WI38 (cell line): ENCODE measurements at regions not wholly inside any gene's neighbourhood (a gene's known extent, or its start where the extent isn't known, plus 50 kb on each side); places are given as distances from the start of the nearest gene placed in this dataset.

Source experiments
- H3K4me3 ChIP-seq: 2 replicates; pipeline ENCODE4 v1.5.1; 2011; ENCODE audit warnings: low read depth, mild to moderate bottlenecking, control low read depth, low read length
- TF ChIP-seq, protein P1 (sequence below): IDR thresholded peaks from 2 replicates; pipeline ENCODE4 v1.5.1; 2012; ENCODE audit warnings: low read depth, mild to moderate bottlenecking, control low read depth, low read length

DNA sequence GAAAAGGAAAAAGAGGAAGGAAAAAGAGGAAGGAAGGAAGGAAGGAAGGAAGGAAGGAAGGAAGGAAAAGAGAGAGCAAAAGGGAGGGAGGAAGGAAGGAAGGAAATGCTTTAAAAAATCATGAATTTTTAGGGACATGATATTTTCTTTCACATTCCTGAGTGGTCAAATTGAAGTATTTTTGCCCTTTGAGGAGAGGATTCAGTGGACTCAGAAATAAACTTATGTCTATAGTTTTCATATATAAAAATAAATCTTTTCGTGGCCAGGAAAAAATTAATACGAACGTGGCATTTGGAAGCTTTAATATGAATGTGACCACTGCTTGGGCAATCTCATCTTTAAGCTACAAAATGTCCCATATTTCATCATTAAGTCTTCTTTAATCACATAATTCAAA, 183.0 kb upstream of the TMCO5A start:
- H3K4me3 ChIP-seq = no peak overlapping the region
- TF ChIP-seq, protein P1, sequence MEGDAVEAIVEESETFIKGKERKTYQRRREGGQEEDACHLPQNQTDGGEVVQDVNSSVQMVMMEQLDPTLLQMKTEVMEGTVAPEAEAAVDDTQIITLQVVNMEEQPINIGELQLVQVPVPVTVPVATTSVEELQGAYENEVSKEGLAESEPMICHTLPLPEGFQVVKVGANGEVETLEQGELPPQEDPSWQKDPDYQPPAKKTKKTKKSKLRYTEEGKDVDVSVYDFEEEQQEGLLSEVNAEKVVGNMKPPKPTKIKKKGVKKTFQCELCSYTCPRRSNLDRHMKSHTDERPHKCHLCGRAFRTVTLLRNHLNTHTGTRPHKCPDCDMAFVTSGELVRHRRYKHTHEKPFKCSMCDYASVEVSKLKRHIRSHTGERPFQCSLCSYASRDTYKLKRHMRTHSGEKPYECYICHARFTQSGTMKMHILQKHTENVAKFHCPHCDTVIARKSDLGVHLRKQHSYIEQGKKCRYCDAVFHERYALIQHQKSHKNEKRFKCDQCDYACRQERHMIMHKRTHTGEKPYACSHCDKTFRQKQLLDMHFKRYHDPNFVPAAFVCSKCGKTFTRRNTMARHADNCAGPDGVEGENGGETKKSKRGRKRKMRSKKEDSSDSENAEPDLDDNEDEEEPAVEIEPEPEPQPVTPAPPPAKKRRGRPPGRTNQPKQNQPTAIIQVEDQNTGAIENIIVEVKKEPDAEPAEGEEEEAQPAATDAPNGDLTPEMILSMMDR = no peak

DNA sequence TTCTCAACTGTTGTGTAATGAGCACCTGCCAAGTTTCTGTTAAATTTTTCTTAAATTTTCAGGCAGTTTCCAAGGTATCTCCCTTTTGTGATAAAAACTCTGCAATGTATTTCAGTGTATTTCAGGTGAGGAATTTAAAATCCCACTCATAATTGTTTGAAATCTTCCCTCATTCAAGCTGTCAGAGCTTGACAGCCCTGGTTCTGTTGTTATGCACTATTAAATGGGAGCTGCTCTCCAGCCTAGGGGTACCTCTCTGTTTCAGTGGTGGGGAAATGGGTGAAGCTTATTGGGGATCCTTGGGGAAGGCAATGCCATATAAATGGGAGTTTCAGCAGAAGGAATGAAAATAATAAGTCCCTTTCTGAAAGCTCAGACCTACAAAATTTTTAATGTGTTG, 178.0 kb upstream of the TMCO5A start:
- no peak overlapping the region for H3K4me3 ChIP-seq
- TF ChIP-seq, protein P1 = no peak

DNA sequence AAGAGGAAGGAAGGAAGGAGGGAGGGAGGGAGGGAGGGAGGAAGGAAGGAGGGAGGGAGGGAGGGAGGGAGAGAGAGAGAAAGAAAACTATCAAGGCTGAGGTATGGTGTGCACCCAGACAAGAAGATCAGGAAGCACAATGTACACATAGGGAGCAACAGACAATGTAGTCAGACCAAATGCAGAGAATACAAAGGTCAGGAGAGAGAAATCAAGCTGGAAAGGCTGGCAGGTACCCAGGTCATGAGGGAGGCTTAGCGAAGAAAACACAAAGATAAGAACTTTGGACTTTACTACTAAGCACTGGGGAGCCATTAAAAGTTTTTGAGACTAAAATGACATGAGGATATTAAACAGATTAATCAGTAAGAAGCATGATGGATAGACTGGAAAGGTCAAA, 176.0 kb upstream of the TMCO5A start:
- TF ChIP-seq, protein P1 = no peak
- no peak overlapping the region for H3K4me3 ChIP-seq

DNA sequence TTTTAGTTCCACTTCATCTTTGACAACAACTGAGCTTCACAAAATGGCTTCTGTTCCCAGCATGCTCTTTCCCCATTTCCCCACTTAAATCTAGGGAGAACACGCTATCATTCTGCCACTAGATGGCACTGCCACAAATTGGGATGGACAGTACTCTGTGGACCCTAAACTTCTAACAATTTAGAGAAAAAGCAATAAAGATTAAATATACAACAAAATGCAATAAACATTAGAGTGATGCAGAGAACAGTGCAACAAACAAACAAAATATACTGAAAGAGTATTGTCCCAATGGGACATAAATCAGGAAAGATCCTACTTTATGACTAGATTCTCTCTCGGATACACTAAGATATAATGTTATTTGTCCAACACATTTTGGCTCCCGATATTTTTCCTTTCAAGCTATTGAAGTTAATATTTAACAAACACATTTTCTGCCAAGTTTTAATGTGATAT, 169.7 kb upstream of the TMCO5A start:
- TF ChIP-seq, protein P1 = peak; percentile 60
- no peak overlapping the region for H3K4me3 ChIP-seq

DNA sequence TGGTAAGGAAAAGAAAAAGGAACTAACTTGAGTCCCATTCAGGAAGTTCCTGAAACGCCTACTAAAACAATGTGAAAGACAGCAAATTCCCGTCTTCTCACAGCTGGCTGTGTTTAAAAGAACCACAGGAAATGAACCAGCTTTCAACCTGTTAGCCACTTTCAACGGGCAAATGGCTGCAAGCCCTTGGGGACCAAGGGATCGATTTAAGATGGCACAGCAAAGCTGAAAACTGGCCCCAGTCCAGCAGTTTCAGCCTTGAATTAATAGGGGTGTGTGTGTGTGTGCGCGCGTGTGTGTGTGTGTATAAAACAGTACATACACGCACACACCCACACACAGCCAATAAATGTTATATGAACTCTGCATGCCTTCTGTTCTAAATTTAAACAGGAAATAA, 168.7 kb upstream of the TMCO5A start:
- TF ChIP-seq, protein P1 = no peak
- no peak overlapping the region for H3K4me3 ChIP-seq

DNA sequence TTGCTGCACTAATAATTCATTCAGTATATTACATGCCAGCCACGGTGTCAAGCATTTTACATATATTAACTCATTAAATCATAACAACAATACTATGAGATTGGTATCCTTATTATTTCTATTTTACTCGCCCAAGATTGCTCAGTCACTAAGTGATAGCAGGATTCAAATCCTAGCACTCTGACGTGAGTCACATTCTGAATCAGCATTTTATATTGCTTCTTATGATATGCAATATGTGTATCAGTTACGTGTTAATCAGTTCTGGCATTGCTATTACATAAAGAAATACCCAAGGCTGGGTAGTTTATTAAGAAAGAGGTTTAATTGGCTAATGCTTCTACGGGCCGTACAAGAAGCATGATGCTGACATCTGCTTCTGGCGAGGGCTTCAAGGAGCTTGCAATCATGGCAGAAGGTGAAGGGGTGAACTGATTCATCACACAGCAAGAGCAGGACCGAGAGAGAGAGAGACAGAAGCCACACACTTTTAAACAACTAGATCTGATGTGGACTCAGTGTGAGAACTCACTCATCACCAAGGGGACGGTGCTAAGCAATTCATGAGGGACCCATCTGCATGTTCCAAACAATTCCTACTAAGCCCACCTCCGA, 166.5 kb upstream of the TMCO5A start:
- TF ChIP-seq, protein P1 = no peak
- no peak overlapping the region for H3K4me3 ChIP-seq

DNA sequence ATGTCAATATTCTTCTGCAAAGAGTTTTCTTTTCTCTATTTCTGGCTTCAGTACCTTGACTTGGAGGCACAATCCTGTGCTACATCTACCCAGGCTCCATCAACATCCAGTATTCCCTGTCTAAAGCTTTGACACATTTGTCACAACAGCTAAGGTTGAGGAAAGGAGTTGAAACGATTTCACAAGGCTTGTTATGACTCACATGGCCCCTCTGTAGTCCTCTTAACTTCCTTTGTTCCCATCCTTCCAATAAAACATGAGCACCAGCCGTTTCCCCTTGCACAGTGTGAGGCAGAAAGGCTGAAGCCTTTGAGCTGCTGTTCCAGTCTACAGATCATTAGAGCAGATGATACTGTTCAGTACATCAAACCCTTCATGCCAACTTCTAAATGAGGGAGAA, 163.0 kb upstream of the TMCO5A start:
- TF ChIP-seq, protein P1 = no peak
- no peak overlapping the region for H3K4me3 ChIP-seq
